Peyer's patch (tissue), 4 donors: ENCODE measurements at regions not wholly inside any gene's neighbourhood (a gene's known extent, or its start where the extent isn't known, plus 50 kb on each side); places are given as distances from the start of the nearest gene placed in this dataset.

ENCODE experiments used
- DNase-seq, 3 donors: peaks; one replicate each; pipeline ENCODE4 v3.0.0-alpha.2; 2017 to 2019
- H3K27ac ChIP-seq, 4 donors: fragments of 200-600 bp; sonication (generic); one replicate each; pipeline ENCODE4 v1.5.1; 2016 to 2019
- H3K27me3 ChIP-seq, 2 donors: fragments of 200-600 bp; sonication (generic); one replicate each; pipeline ENCODE4 v1.5.1; 2019
- H3K36me3 ChIP-seq, 3 donors: fragments of 200-600 bp; sonication (generic); one replicate each; pipeline ENCODE4 v1.5.1; 2016 to 2019
- H3K4me1 ChIP-seq, 4 donors: fragments of 200-600 bp; sonication (generic); one replicate each; pipeline ENCODE4 v1.5.1; 2016 to 2019
- H3K4me3 ChIP-seq, 4 donors: fragments of 200-600 bp; sonication (generic); 1 replicate in 3 of 4; 2 replicates in 1 of 4; pipeline ENCODE4 v1.5.1; 2016 to 2019; ENCODE audit warnings: mild to moderate bottlenecking in 1 of 4
- H3K9me3 ChIP-seq, 4 donors: fragments of 200-600 bp; sonication (generic); one replicate each; pipeline ENCODE4 v1.5.1; 2016 to 2019; ENCODE audit warnings: mild to moderate bottlenecking in 1 of 4
- CTCF ChIP-seq, 6 experiments: fragments of 450-650 bp in 4 of 6; fragments of 200-600 bp in 2 of 6; sonication (generic) in 1 of 6; IDR thresholded peaks; one replicate each; pipeline ENCODE4 v1.5.1; 2017 to 2019; ENCODE audit warnings: antibody characterized with exemption in 6 of 6, mild to moderate bottlenecking in 3 of 6, moderate library complexity in 1 of 6
- POLR2A ChIP-seq, 2 donors: fragments of 450-650 bp; IDR thresholded peaks; one replicate each; pipeline ENCODE4 v1.5.1; 2017; ENCODE audit warnings: antibody characterized with exemption in 2 of 2, mild to moderate bottlenecking in 2 of 2, moderate library complexity in 2 of 2

- no peak overlapping the region for H3K4me3 ChIP-seq
Measured at GRCh38 chr11:90555477-90555876, 332.6 kb upstream of the CHORDC1 start.

GRCh38 chr11:90542092-90542491, 319.2 kb upstream of the CHORDC1 start:
- DNase-seq: no peak
- H3K9me3 ChIP-seq: no peaks in the 10 kb centered on the region
- no peak overlapping the region for H3K4me3 ChIP-seq
- H3K27ac ChIP-seq: no peak overlapping the region
- no peaks in the 10 kb centered on the region for H3K4me1 ChIP-seq
- no peaks in the 10 kb centered on the region for H3K36me3 ChIP-seq
- TF ChIP-seq CTCF (IDR thresholded peaks at IDR 0.05) (no peak), POLR2A (IDR thresholded peaks at IDR 0.05) (no peak)
- H3K27me3 ChIP-seq: no peaks in the 10 kb centered on the region

More at GRCh38 chr11:90555477-90555876, 332.6 kb upstream of the CHORDC1 start:
- no peak for DNase-seq
- H3K4me1 ChIP-seq: no peaks in the 10 kb centered on the region
- no peak overlapping the region for H3K27ac ChIP-seq
- H3K36me3 ChIP-seq: no peaks in the 10 kb centered on the region
- H3K9me3 ChIP-seq: no peaks in the 10 kb centered on the region
- no peaks in the 10 kb centered on the region for H3K27me3 ChIP-seq
- TF ChIP-seq POLR2A (IDR thresholded peaks at IDR 0.05): no peak
- TF ChIP-seq CTCF (IDR thresholded peaks at IDR 0.05): no peak

- no peaks in the 10 kb centered on the region for H3K36me3 ChIP-seq
- H3K27me3 ChIP-seq: no peaks in the 10 kb centered on the region
- H3K9me3 ChIP-seq: no peaks in the 10 kb centered on the region
- no peaks in the 10 kb centered on the region for H3K4me1 ChIP-seq
- no peak for DNase-seq
- no peak overlapping the region for H3K4me3 ChIP-seq
- TF ChIP-seq CTCF (IDR thresholded peaks at IDR 0.05) (no peak), POLR2A (IDR thresholded peaks at IDR 0.05) (no peak)
- H3K27ac ChIP-seq: no peak overlapping the region
Measured at GRCh38 chr11:90536301-90536700, 313.5 kb upstream of the CHORDC1 start.

GRCh38 chr11:90532125-90532524, 309.3 kb upstream of the CHORDC1 start:
- DNase-seq: no peak
- Histone ChIP-seq H3K27ac (no peak overlapping the region), H3K36me3 (no peaks in the 10 kb centered on the region), H3K9me3 (no peaks in the 10 kb centered on the region), H3K27me3 (no peaks in the 10 kb centered on the region), H3K4me3 (no peak overlapping the region), H3K4me1 (no peaks in the 10 kb centered on the region)
- TF ChIP-seq CTCF (IDR thresholded peaks at IDR 0.05) (no peak), POLR2A (IDR thresholded peaks at IDR 0.05) (no peak)

GRCh38 chr11:90531001-90531400, 308.2 kb upstream of the CHORDC1 start:
- no peak for DNase-seq
- Histone ChIP-seq H3K9me3 (no peaks in the 10 kb centered on the region), H3K27ac (no peak overlapping the region), H3K27me3 (no peaks in the 10 kb centered on the region), H3K36me3 (no peaks in the 10 kb centered on the region), H3K4me1 (no peaks in the 10 kb centered on the region), H3K4me3 (no peak overlapping the region)
- TF ChIP-seq CTCF (IDR thresholded peaks at IDR 0.05) (no peak), POLR2A (IDR thresholded peaks at IDR 0.05) (no peak)

GRCh38 chr11:90525962-90526361, 303.1 kb upstream of the CHORDC1 start:
- TF ChIP-seq CTCF (IDR thresholded peaks at IDR 0.05): no peak
- no peak for TF ChIP-seq POLR2A (IDR thresholded peaks at IDR 0.05)
- no peaks in the 10 kb centered on the region for H3K36me3 ChIP-seq
- no peak overlapping the region for H3K27ac ChIP-seq
- no peak for DNase-seq
- no peaks in the 10 kb centered on the region for H3K9me3 ChIP-seq
- no peak overlapping the region for H3K4me3 ChIP-seq
- H3K27me3 ChIP-seq: no peaks in the 10 kb centered on the region
- no peaks in the 10 kb centered on the region for H3K4me1 ChIP-seq
